Tibial artery (tissue), 4 donors: ENCODE measurements at regions not wholly inside any gene's neighbourhood (a gene's known extent, or its start where the extent isn't known, plus 50 kb on each side); places are given as distances from the start of the nearest gene placed in this dataset.
A peak's percentile ranks its signal among the peaks of the same experiment; 100 is the strongest.

Experiments used
- DNase-seq, 2 donors: peaks; one replicate each; pipeline ENCODE4 v3.0.0-alpha.2; 2019
- H3K27ac ChIP-seq, 2 donors: fragments of 200-600 bp; sonication (generic) in 1 of 2; 1 replicate in 1 of 2; 2 replicates in 1 of 2; pipeline ENCODE4 v1.5.1; 2018 to 2019; ENCODE audit warnings: mild to moderate bottlenecking in 1 of 2
- H3K27me3 ChIP-seq, 2 donors: fragments of 200-600 bp; sonication (generic) in 1 of 2; one replicate each; pipeline versions ENCODE4 v1.5.1 to v1.6.0; 2016 to 2019
- H3K36me3 ChIP-seq, 3 donors: fragments of 200-600 bp; sonication (generic) in 2 of 3; one replicate each; pipeline ENCODE4 v1.5.1; 2016 to 2019; ENCODE audit warnings: mild to moderate bottlenecking in 2 of 3
- H3K4me1 ChIP-seq, 4 donors: fragments of 200-600 bp; sonication (generic) in 2 of 4; 1 replicate in 3 of 4; 2 replicates in 1 of 4; pipeline ENCODE4 v1.5.1; 2016 to 2019
- H3K4me3 ChIP-seq, 2 donors: fragments of 200-600 bp; sonication (generic) in 1 of 2; 1 replicate in 1 of 2; 2 replicates in 1 of 2; pipeline ENCODE4 v1.5.1; 2018 to 2019; ENCODE audit warnings: mild to moderate bottlenecking in 2 of 2
- H3K9me3 ChIP-seq, 3 donors: fragments of 200-600 bp; sonication (generic) in 1 of 3; one replicate each; pipeline ENCODE4 v1.5.1; 2016 to 2019
- CTCF ChIP-seq, 2 experiments: fragments of 200-600 bp in 1 of 2; fragments of 450-650 bp in 1 of 2; IDR thresholded peaks; one replicate each; pipeline ENCODE4 v1.5.1; 2017 to 2019; ENCODE audit warnings: antibody characterized with exemption in 2 of 2, mild to moderate bottlenecking in 1 of 2, moderate library complexity in 1 of 2
- intact Hi-C: fragments of 100-400 bp; cut with DNase I; formaldehyde crosslinking; loops from one replicate; pipeline ENCODE4 v1.15.0; 2023; ENCODE audit warnings: low total_unique reads

DNA sequence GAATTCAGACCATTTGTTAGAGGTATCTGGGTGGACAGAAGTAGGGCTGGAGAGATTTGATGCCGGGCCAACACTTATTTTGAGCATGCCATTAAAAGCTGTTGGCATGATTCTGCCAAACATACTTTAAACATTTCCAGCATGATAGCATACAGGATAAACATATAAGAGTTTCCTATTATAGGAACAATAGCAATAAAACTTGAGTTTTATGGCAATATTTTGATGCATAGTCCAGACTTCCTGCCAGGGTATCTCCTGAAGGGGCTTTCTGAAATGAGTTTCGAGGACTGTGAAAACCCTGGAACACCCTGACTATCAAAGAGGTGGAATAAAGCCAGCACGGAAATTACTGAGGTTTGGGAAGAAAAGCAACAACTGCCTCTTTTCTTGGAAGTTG, 1398.0 kb upstream of the NXPH2 start:
- Histone ChIP-seq H3K9me3 (no peaks in the 10 kb centered on the region), H3K36me3 (no peaks in the 10 kb centered on the region), H3K27me3 (no peaks in the 10 kb centered on the region), H3K27ac (no peak overlapping the region), H3K4me1 (peaks cover 0 to 17% (median 4%) of the 10 kb centered on the region in 4 donors), H3K4me3 (no peak overlapping the region)
- TF ChIP-seq CTCF (IDR thresholded peaks at IDR 0.05): no peak
- no peak for DNase-seq
- intact Hi-C loops: no loop called here

- Histone ChIP-seq H3K4me1 (peaks cover 0 to 17% (median 4%) of the 10 kb centered on the region in 4 donors), H3K27ac (no peak overlapping the region), H3K27me3 (no peaks in the 10 kb centered on the region), H3K9me3 (no peaks in the 10 kb centered on the region), H3K36me3 (no peaks in the 10 kb centered on the region), H3K4me3 (no peak overlapping the region)
- no peak for TF ChIP-seq CTCF (IDR thresholded peaks at IDR 0.05)
- DNase-seq: no peak
- intact Hi-C loops: no loop called here
Measured at GRCh38 chr2:140177086-140177485, 1396.9 kb upstream of the NXPH2 start.

- Histone ChIP-seq H3K27ac (no peak overlapping the region), H3K9me3 (peaks cover 0 to 5% (median 0%) of the 10 kb centered on the region in 3 donors), H3K27me3 (no peaks in the 10 kb centered on the region), H3K4me3 (no peak overlapping the region), H3K4me1 (peaks cover 0 to 13% (median 3%) of the 10 kb centered on the region in 4 donors), H3K36me3 (no peaks in the 10 kb centered on the region)
- no peak for DNase-seq
- TF ChIP-seq CTCF (IDR thresholded peaks at IDR 0.05): no peak
- intact Hi-C loops: no loop called here
Measured at GRCh38 chr2:140173790-140174189, 1393.6 kb upstream of the NXPH2 start.

GRCh38 chr2:140164449-140164848, 1384.3 kb upstream of the NXPH2 start:
- TF ChIP-seq CTCF (IDR thresholded peaks at IDR 0.05): peak in 1 of 2 experiments; percentile 10
- Histone ChIP-seq H3K36me3 (no peaks in the 10 kb centered on the region), H3K27ac (no peak overlapping the region), H3K4me1 (peaks cover 0 to 6% (median 0%) of the 10 kb centered on the region in 4 donors), H3K9me3 (no peaks in the 10 kb centered on the region), H3K4me3 (no peak overlapping the region), H3K27me3 (no peaks in the 10 kb centered on the region)
- intact Hi-C loops: no loop called here
- DNase-seq: no peak

GRCh38 chr2:140158259-140158658, 1378.1 kb upstream of the NXPH2 start:
- Histone ChIP-seq H3K36me3 (no peaks in the 10 kb centered on the region), H3K4me3 (no peak overlapping the region), H3K27me3 (no peaks in the 10 kb centered on the region), H3K9me3 (no peaks in the 10 kb centered on the region), H3K27ac (no peak overlapping the region), H3K4me1 (peaks cover 0 to 6% (median 0%) of the 10 kb centered on the region in 4 donors)
- intact Hi-C loops: no loop called here
- no peak for DNase-seq
- TF ChIP-seq CTCF (IDR thresholded peaks at IDR 0.05): no peak

DNA sequence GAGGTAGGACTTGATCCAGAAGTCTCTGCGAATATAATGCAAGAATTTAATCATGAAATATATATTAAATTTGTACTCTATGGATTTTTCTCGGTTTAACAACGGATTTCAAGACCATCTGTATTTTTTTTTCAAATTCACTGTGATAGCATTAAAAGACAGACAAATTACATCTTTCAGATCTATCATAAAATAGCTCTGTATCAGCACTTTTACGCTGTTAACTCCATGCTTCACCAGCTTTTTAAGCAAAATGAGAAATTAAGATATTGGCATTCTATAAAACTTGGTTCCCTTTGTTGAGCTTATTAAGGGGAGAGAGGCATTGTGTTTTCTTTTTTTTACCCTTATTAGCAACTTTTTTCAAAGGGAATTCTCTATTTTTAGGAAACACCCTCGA, 1377.6 kb upstream of the NXPH2 start:
- no peaks in the 10 kb centered on the region for H3K27me3 ChIP-seq
- no peaks in the 10 kb centered on the region for H3K36me3 ChIP-seq
- H3K27ac ChIP-seq: no peak overlapping the region
- DNase-seq: no peak
- no peaks in the 10 kb centered on the region for H3K9me3 ChIP-seq
- TF ChIP-seq CTCF (IDR thresholded peaks at IDR 0.05): no peak
- intact Hi-C loops: no loop called here
- H3K4me3 ChIP-seq: no peak overlapping the region
- peaks cover 0 to 5% (median 0%) of the 10 kb centered on the region in 4 donors for H3K4me1 ChIP-seq
